ENCODE measurements at regions not wholly inside any gene's neighbourhood (a gene's known extent, or its start where the extent isn't known, plus 50 kb on each side); places are given as distances from the start of the nearest gene placed in this dataset.

- H3K4me3 ChIP-seq (ENCODE audit: low read depth, low read length) = no peak overlapping the region
- no peak for DNase-seq (ENCODE audit: low read depth)
- TF ChIP-seq, protein P1, sequence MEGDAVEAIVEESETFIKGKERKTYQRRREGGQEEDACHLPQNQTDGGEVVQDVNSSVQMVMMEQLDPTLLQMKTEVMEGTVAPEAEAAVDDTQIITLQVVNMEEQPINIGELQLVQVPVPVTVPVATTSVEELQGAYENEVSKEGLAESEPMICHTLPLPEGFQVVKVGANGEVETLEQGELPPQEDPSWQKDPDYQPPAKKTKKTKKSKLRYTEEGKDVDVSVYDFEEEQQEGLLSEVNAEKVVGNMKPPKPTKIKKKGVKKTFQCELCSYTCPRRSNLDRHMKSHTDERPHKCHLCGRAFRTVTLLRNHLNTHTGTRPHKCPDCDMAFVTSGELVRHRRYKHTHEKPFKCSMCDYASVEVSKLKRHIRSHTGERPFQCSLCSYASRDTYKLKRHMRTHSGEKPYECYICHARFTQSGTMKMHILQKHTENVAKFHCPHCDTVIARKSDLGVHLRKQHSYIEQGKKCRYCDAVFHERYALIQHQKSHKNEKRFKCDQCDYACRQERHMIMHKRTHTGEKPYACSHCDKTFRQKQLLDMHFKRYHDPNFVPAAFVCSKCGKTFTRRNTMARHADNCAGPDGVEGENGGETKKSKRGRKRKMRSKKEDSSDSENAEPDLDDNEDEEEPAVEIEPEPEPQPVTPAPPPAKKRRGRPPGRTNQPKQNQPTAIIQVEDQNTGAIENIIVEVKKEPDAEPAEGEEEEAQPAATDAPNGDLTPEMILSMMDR (IDR thresholded peaks at IDR 0.05; ENCODE audit: control insufficient read depth, extremely low read depth, insufficient read depth) = no peak
These were observed 158.7 kb downstream of the BTC start for GRCh38 chr4:74635490-74636123.

- no peak for DNase-seq (ENCODE audit: low read depth)
- no peak overlapping the region for H3K4me3 ChIP-seq (ENCODE audit: low read depth, low read length)
- TF ChIP-seq, protein P1 (IDR thresholded peaks at IDR 0.05; ENCODE audit: control insufficient read depth, extremely low read depth, insufficient read depth) = no peak
These were observed 156.3 kb downstream of the BTC start for GRCh38 chr4:74638001-74638400.

DNA sequence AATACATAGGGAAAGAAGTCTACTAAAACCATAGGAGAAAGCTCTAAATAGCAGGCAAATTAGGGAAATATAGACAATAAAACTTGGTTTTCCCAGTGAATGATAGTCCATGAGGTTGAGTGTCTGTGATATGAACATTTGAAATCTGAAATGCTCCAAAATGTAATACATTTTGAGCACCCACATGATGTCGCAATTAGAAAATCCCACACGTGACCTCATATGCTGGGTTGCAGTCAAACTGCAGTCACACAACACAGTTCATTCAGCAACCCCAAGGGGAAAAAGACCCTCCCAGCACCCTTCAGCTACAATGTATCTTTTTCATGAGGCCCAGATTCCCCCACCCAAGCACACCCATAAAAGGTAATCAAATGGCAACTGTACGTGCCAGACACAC, 155.6 kb downstream of the BTC start:
- TF ChIP-seq, protein P1 (IDR thresholded peaks at IDR 0.05; ENCODE audit: control insufficient read depth, extremely low read depth, insufficient read depth) = no peak
- H3K4me3 ChIP-seq (ENCODE audit: low read depth, low read length) = no peak overlapping the region
- DNase-seq (ENCODE audit: low read depth) = no peak

DNA sequence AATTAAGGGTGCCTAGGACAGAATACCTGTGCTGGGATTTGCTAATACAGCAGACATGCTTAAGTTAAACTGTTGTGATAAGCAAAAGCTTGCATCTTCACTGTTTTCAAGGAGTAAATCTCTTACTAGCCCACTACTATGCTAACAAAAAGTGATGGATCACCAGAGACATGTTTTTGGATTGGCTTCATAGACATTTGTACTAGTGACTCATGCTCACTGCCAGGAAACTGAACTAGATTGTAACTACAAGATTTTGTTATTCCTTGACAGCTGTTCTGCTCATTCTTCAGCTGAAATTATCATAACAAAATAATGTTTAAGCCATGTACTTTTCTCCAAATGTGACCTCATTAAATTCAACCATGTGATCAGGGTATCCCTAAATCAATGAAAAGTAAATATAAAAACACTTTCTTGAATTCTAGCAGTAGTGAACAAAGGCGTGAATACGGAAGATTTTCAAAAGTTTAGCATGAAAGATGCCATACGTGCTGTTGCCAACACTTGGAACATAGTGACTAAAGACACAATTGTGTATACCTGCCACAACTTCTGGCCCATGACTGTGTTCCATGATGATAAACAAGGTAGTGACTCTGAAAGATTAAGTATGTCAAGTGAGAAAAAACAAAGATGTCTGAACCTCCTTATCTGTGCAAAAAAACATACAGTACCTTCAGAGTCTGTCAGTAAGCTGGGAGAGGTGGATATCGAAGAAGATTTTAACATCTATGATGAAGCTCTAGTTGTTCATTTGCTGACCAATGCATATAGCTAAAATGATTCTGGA, 154.0 kb downstream of the BTC start:
- DNase-seq (ENCODE audit: low read depth) = no peak
- TF ChIP-seq, protein P1 (IDR thresholded peaks at IDR 0.05; ENCODE audit: control insufficient read depth, extremely low read depth, insufficient read depth) = no peak

DNA sequence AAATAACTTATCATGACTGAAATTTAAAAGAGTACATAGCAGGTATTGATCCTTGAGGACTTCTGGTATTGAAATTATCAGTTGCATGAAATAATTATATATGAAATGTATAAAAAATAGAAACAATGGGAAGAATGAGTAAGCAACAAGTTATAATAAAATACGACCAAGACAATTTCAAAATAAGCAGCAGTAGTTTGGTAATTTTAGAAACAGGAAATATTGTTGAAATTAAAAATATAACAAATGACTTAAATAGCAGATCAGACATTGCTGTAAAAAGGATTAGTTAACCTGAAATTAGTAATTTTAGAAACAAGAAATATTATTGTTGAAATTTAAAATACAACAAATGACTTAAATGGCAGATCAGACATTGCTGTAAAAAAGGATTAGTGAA, 152.3 kb downstream of the BTC start:
- no peak overlapping the region for H3K4me3 ChIP-seq (ENCODE audit: low read depth, low read length)
- DNase-seq (ENCODE audit: low read depth) = no peak
- TF ChIP-seq, protein P1 (IDR thresholded peaks at IDR 0.05; ENCODE audit: control insufficient read depth, extremely low read depth, insufficient read depth) = no peak

More for the DNA sequence above, 154.0 kb downstream of the BTC start:
- no peak overlapping the region for H3K4me3 ChIP-seq (ENCODE audit: low read depth, low read length)

- no peak overlapping the region for H3K4me3 ChIP-seq (ENCODE audit: low read depth, low read length)
- DNase-seq (ENCODE audit: low read depth) = no peak
- TF ChIP-seq, protein P1 (IDR thresholded peaks at IDR 0.05; ENCODE audit: control insufficient read depth, extremely low read depth, insufficient read depth) = no peak
These were observed 145.1 kb downstream of the BTC start for GRCh38 chr4:74649193-74649592.
